ENCODE measurements at regions not wholly inside any gene's neighbourhood (a gene's known extent, or its start where the extent isn't known, plus 50 kb on each side); places are given as distances from the start of the nearest gene placed in this dataset.

DNA sequence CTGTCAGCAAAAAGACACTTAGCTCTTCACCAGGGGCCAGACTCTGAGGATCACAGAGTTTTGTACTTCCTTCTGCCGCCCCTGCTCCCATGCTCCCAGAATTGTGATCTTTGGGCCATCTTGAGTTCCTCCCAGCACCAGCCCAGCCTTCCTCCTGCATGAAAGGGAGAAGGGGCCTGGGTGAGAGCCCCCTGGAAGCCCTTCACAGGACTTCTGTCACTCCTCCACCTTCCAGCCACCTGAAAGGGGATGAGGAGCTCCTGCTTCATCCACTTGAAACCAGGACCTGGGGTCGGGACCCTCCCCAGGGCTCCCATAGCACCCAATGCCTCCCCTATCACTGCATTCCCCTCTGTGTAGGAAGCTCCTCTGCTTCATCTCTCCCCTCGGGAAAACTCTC is 174.2 kb downstream of the BUD13 start:
- no peak for TF ChIP-seq EZH2phosphoT487 (IDR thresholded peaks at IDR 0.05; ENCODE audit: borderline replicate concordance, low read length)
- TF ChIP-seq, protein P1, sequence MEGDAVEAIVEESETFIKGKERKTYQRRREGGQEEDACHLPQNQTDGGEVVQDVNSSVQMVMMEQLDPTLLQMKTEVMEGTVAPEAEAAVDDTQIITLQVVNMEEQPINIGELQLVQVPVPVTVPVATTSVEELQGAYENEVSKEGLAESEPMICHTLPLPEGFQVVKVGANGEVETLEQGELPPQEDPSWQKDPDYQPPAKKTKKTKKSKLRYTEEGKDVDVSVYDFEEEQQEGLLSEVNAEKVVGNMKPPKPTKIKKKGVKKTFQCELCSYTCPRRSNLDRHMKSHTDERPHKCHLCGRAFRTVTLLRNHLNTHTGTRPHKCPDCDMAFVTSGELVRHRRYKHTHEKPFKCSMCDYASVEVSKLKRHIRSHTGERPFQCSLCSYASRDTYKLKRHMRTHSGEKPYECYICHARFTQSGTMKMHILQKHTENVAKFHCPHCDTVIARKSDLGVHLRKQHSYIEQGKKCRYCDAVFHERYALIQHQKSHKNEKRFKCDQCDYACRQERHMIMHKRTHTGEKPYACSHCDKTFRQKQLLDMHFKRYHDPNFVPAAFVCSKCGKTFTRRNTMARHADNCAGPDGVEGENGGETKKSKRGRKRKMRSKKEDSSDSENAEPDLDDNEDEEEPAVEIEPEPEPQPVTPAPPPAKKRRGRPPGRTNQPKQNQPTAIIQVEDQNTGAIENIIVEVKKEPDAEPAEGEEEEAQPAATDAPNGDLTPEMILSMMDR (IDR thresholded peaks at IDR 0.05; ENCODE audit: low read depth, low read length, poor library complexity, severe bottlenecking): no peak
- no peaks in the 10 kb centered on the region for H4K20me1 ChIP-seq (ENCODE audit: control insufficient read depth, insufficient read depth, low read depth, low read length)
- H3K9me2 ChIP-seq (replicated peaks; ENCODE audit: control insufficient read depth, low read length): no peaks in the 10 kb centered on the region
- no peaks in the 10 kb centered on the region for H3K27me3 ChIP-seq (ENCODE audit: control insufficient read depth, low read length)
- no peaks in the 10 kb centered on the region for H3K4me1 ChIP-seq (ENCODE audit: control insufficient read depth, low read length)
- no peaks in the 10 kb centered on the region for H3F3A ChIP-seq (ENCODE audit: control insufficient read depth, insufficient read depth)
- H3K4me3 ChIP-seq (ENCODE audit: low read length): no peak overlapping the region
- H3K79me2 ChIP-seq (ENCODE audit: control insufficient read depth, low read length): no peaks in the 10 kb centered on the region
- H3K27ac ChIP-seq (ENCODE audit: low read depth, low read length): no peak overlapping the region
- H3K9me3 ChIP-seq (ENCODE audit: control insufficient read depth, insufficient read depth, low read length): no peaks in the 10 kb centered on the region
- no peak overlapping the region for H3K4me2 ChIP-seq (ENCODE audit: low read length)
- no peaks in the 10 kb centered on the region for H3K36me3 ChIP-seq (ENCODE audit: control insufficient read depth, low read length)

DNA sequence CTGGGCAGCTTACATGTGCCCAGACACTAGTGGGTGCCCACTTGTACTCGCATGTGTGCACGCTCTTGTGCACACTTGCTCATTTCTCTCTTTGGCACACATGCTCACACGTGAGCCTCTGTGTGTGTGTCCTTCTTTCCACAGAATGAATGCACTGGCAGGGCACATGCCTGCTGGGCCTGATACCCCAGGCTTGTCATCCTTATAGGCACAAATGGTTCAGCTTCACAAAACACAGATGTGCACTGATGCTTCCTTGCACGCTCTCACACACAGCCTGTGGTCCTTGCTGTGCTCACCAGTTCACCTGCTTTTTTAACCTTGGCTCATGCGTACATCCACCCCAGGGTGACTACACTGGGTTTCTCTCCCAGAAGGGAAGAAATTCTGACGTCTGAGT is 174.8 kb downstream of the BUD13 start:
- no peaks in the 10 kb centered on the region for H3F3A ChIP-seq (ENCODE audit: control insufficient read depth, insufficient read depth)
- H3K27ac ChIP-seq (ENCODE audit: low read depth, low read length): no peak overlapping the region
- H3K79me2 ChIP-seq (ENCODE audit: control insufficient read depth, low read length): no peaks in the 10 kb centered on the region
- H3K4me1 ChIP-seq (ENCODE audit: control insufficient read depth, low read length): no peaks in the 10 kb centered on the region
- no peaks in the 10 kb centered on the region for H3K9me3 ChIP-seq (ENCODE audit: control insufficient read depth, insufficient read depth, low read length)
- H3K36me3 ChIP-seq (ENCODE audit: control insufficient read depth, low read length): no peaks in the 10 kb centered on the region
- H3K4me3 ChIP-seq (ENCODE audit: low read length): no peak overlapping the region
- H3K27me3 ChIP-seq (ENCODE audit: control insufficient read depth, low read length): no peaks in the 10 kb centered on the region
- TF ChIP-seq EZH2phosphoT487 (IDR thresholded peaks at IDR 0.05; ENCODE audit: borderline replicate concordance, low read length): no peak
- TF ChIP-seq, protein P1 (IDR thresholded peaks at IDR 0.05; ENCODE audit: low read depth, low read length, poor library complexity, severe bottlenecking): no peak
- H4K20me1 ChIP-seq (ENCODE audit: control insufficient read depth, insufficient read depth, low read depth, low read length): no peaks in the 10 kb centered on the region
- H3K9me2 ChIP-seq (replicated peaks; ENCODE audit: control insufficient read depth, low read length): no peaks in the 10 kb centered on the region
- H3K4me2 ChIP-seq (ENCODE audit: low read length): no peak overlapping the region

DNA sequence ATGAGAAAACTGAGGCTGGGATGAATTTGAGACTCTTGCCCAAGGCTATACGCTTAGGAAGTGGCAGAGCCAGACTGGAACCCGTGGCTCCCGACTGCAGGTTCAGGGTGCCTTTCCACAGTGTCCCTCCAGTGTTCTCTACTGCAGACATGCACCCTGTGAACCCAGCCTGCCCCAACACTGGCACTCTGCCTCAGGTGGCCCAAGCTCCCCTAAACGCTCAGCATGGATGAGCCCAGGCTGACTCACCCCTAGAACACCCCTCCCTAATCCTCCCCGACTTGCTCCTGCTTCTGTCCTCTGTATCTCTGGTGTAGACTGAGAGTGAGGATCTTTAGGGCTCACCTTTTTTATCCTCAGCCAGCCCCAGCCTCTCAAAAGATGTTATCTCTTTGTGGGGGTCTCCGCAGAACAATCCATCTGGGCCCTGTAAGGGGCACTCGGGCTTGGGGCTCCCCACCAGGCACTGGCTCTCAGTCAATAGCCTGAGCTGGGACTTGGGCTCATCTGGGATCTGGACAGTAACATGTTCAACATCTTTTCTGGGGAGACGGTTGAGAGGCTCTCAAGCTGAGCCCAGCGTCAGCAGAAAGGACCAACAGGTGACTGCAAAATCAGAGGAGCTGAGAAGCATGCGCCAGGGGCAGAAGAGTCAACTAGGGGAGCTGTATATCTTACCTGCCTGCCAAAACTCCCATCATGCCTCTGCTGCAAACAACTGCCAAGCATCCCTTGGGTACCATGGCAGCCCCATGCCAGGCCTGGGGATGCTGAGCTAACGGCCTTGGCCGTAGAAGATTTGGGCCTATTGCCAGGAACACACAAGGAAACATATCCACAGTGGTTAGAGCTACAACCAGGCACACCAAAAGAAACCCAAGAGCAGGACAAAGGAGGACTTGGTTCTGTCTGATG is 176.2 kb downstream of the BUD13 start:
- Histone ChIP-seq H3F3A (ENCODE audit: control insufficient read depth, insufficient read depth) (no peaks in the 10 kb centered on the region), H3K4me2 (ENCODE audit: low read length) (no peak overlapping the region), H3K27me3 (ENCODE audit: control insufficient read depth, low read length) (no peaks in the 10 kb centered on the region), H3K27ac (ENCODE audit: low read depth, low read length) (no peak overlapping the region), H3K9me3 (ENCODE audit: control insufficient read depth, insufficient read depth, low read length) (no peaks in the 10 kb centered on the region), H3K79me2 (ENCODE audit: control insufficient read depth, low read length) (no peaks in the 10 kb centered on the region), H3K4me3 (ENCODE audit: low read length) (no peak overlapping the region), H4K20me1 (ENCODE audit: control insufficient read depth, insufficient read depth, low read depth, low read length) (no peaks in the 10 kb centered on the region), H3K36me3 (ENCODE audit: control insufficient read depth, low read length) (no peaks in the 10 kb centered on the region), H3K9me2 (replicated peaks; ENCODE audit: control insufficient read depth, low read length) (no peaks in the 10 kb centered on the region), H3K4me1 (ENCODE audit: control insufficient read depth, low read length) (no peaks in the 10 kb centered on the region)
- no peak for TF ChIP-seq EZH2phosphoT487 (IDR thresholded peaks at IDR 0.05; ENCODE audit: borderline replicate concordance, low read length)
- TF ChIP-seq, protein P1 (IDR thresholded peaks at IDR 0.05; ENCODE audit: low read depth, low read length, poor library complexity, severe bottlenecking): no peak

Measured in DOHH2 (cell line).